ENCODE measurements at regions not wholly inside any gene's neighbourhood (a gene's known extent, or its start where the extent isn't known, plus 50 kb on each side); places are given as distances from the start of the nearest gene placed in this dataset.

- no peak for DNase-seq (ENCODE audit: low read depth)
Measured at GRCh38 chr20:48079028-48079427, 293.7 kb upstream of the SULF2 start.

GRCh38 chr20:48076747-48077146 lies 291.5 kb upstream of the SULF2 start:
- no peak for DNase-seq (ENCODE audit: low read depth)

GRCh38 chr20:48076247-48076646 lies 291.0 kb upstream of the SULF2 start:
- DNase-seq (ENCODE audit: low read depth) = no peak

GRCh38 chr20:48075591-48076174 lies 290.4 kb upstream of the SULF2 start:
- DNase-seq (ENCODE audit: low read depth) = peak; percentile 28

GRCh38 chr20:48070991-48071652 lies 285.8 kb upstream of the SULF2 start:
- peak; percentile 19 for DNase-seq (ENCODE audit: low read depth)

- DNase-seq (ENCODE audit: low read depth) = peak; percentile 44
Measured at GRCh38 chr20:48069596-48069995, 284.3 kb upstream of the SULF2 start.

- DNase-seq (ENCODE audit: low read depth) = no peak
Measured at GRCh38 chr20:48066851-48067250, 281.6 kb upstream of the SULF2 start.

GRCh38 chr20:48066246-48066645 lies 281.0 kb upstream of the SULF2 start:
- DNase-seq (ENCODE audit: low read depth) = peak; percentile 97

- DNase-seq (ENCODE audit: low read depth) = no peak
Measured at GRCh38 chr20:48065833-48066232, 280.6 kb upstream of the SULF2 start.

- DNase-seq (ENCODE audit: low read depth) = peak; percentile 96
Measured at GRCh38 chr20:48064929-48065328, 279.6 kb upstream of the SULF2 start.

- peak; percentile 21 for DNase-seq (ENCODE audit: low read depth)
Measured at GRCh38 chr20:48060841-48061720, 275.8 kb upstream of the SULF2 start.

- DNase-seq (ENCODE audit: low read depth) = no peak
Measured at GRCh38 chr20:48058611-48059559, 273.6 kb upstream of the SULF2 start.

GRCh38 chr20:48057739-48058138 lies 272.5 kb upstream of the SULF2 start:
- no peak for DNase-seq (ENCODE audit: low read depth)

GRCh38 chr20:48057251-48057650 lies 272.0 kb upstream of the SULF2 start:
- DNase-seq (ENCODE audit: low read depth) = no peak

GRCh38 chr20:48056218-48056617 lies 270.9 kb upstream of the SULF2 start:
- peak; percentile 85 for DNase-seq (ENCODE audit: low read depth)

GRCh38 chr20:48054051-48054450 lies 268.8 kb upstream of the SULF2 start:
- no peak for DNase-seq (ENCODE audit: low read depth)

GRCh38 chr20:48052475-48052835 lies 267.2 kb upstream of the SULF2 start:
- peak; percentile 85 for DNase-seq (ENCODE audit: low read depth)

GRCh38 chr20:48051794-48052474 lies 266.7 kb upstream of the SULF2 start:
- peak; percentile 95 for DNase-seq (ENCODE audit: low read depth)

GRCh38 chr20:48049641-48050040 lies 264.4 kb upstream of the SULF2 start:
- DNase-seq (ENCODE audit: low read depth) = peak; percentile 37

- no peak for DNase-seq (ENCODE audit: low read depth)
Measured at GRCh38 chr20:48049171-48049570, 263.9 kb upstream of the SULF2 start.

GRCh38 chr20:48047447-48047846 lies 262.2 kb upstream of the SULF2 start:
- no peak for DNase-seq (ENCODE audit: low read depth)
